PFSK-1 (cell line): ENCODE measurements at regions not wholly inside any gene's neighbourhood (a gene's known extent, or its start where the extent isn't known, plus 50 kb on each side); places are given as distances from the start of the nearest gene placed in this dataset.

Experiments
- POLR2AphosphoS5 ChIP-seq: IDR thresholded peaks from 2 replicates; pipeline ENCODE4 v1.6.1; 2012; ENCODE audit warnings: low read depth, mild to moderate bottlenecking, control low read depth, low read length, moderate library complexity
- TAF1 ChIP-seq: IDR thresholded peaks from 2 replicates; pipeline ENCODE4 v1.6.1; 2012; ENCODE audit warnings: low read length, control low read depth, borderline replicate concordance; ENCODE audit not compliant: insufficient read depth
- TF ChIP-seq, protein P1 (sequence below), 2 experiments: IDR thresholded peaks; 2 replicates each; pipeline versions ENCODE4 v1.6.1 to v1.8.0; 2011 to 2012; ENCODE audit warnings: low read depth in 2 of 2, low read length in 2 of 2, control low read depth in 1 of 2, inconsistent platforms in 1 of 2, mild to moderate bottlenecking in 1 of 2, moderate library complexity in 1 of 2; ENCODE audit not compliant: insufficient read depth in 1 of 2

DNA sequence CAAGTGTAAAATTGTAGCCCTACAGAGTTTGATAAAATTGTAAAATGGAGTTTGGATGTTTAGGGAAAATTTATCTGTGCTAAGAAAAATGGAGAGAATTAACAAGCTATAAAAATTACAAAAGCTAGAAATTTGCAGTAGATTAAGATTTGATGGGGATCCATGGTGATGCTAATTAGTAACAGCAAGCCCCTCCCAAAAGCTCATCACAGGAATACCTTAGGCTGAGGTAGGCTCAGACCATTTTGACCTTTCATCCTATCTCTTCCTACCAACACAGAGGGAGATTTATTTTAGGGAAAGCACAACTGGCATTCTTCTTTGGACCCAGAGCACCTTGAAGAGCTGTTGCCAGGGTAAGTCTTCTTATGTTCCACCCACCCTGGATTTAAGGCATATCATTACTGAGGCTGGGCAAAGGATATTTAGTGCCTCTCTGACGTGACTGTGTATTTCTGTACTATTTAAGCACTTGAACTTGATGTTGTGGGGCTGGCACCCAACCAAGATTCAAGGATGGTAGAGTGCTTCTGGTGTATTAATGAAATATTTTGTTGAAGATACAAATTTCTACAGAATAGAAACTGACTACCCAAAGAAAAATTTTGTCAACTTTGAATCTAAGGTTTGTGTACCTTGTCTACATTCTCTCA lies 70.8 kb upstream of the SLC39A10 start:
- TF ChIP-seq, protein P1, sequence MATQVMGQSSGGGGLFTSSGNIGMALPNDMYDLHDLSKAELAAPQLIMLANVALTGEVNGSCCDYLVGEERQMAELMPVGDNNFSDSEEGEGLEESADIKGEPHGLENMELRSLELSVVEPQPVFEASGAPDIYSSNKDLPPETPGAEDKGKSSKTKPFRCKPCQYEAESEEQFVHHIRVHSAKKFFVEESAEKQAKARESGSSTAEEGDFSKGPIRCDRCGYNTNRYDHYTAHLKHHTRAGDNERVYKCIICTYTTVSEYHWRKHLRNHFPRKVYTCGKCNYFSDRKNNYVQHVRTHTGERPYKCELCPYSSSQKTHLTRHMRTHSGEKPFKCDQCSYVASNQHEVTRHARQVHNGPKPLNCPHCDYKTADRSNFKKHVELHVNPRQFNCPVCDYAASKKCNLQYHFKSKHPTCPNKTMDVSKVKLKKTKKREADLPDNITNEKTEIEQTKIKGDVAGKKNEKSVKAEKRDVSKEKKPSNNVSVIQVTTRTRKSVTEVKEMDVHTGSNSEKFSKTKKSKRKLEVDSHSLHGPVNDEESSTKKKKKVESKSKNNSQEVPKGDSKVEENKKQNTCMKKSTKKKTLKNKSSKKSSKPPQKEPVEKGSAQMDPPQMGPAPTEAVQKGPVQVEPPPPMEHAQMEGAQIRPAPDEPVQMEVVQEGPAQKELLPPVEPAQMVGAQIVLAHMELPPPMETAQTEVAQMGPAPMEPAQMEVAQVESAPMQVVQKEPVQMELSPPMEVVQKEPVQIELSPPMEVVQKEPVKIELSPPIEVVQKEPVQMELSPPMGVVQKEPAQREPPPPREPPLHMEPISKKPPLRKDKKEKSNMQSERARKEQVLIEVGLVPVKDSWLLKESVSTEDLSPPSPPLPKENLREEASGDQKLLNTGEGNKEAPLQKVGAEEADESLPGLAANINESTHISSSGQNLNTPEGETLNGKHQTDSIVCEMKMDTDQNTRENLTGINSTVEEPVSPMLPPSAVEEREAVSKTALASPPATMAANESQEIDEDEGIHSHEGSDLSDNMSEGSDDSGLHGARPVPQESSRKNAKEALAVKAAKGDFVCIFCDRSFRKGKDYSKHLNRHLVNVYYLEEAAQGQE (IDR thresholded peaks at IDR 0.05; ENCODE audit: insufficient read depth in 1 of 2, low read depth in 2 of 2, low read length in 2 of 2) = no peak
- TF ChIP-seq POLR2AphosphoS5 = no peak
- no peak for TF ChIP-seq TAF1
